Prostate gland (tissue), 2 donors: ENCODE measurements at regions not wholly inside any gene's neighbourhood (a gene's known extent, or its start where the extent isn't known, plus 50 kb on each side); places are given as distances from the start of the nearest gene placed in this dataset.

Experiments used
- DNase-seq: peaks from one replicate; pipeline ENCODE4 v3.0.0-alpha.2; 2019; ENCODE audit warnings: low spot score
- H3K27ac ChIP-seq, 2 donors: fragments of 200-600 bp; sonication (generic); 2 replicates each; pipeline ENCODE4 v1.5.1; 2017 to 2019
- H3K27me3 ChIP-seq: fragments of 200-600 bp; sonication (generic); replicated peaks from 2 replicates; pipeline ENCODE4 v1.5.1; 2019; ENCODE audit not compliant: insufficient read depth
- H3K36me3 ChIP-seq, 2 donors: fragments of 200-600 bp; sonication (generic); 1 replicate in 1 of 2; 2 replicates in 1 of 2; pipeline versions ENCODE4 v1.5.1 to v1.8.1; 2017 to 2019
- H3K4me1 ChIP-seq: fragments of 200-600 bp; sonication (generic); replicated peaks from 2 replicates; pipeline ENCODE4 v1.5.1; 2019
- H3K4me3 ChIP-seq, 2 donors: fragments of 200-600 bp; sonication (generic); 2 replicates each; pipeline ENCODE4 v1.5.1; 2017 to 2019
- H3K9me3 ChIP-seq: fragments of 200-600 bp; sonication (generic); 2 replicates; pipeline ENCODE4 v1.5.1; 2017
- CTCF ChIP-seq, 4 experiments: fragments of 200-600 bp in 2 of 4; fragments of 450-650 bp in 2 of 4; sonication (generic) in 2 of 4; IDR thresholded peaks; 1 replicate in 3 of 4; 2 replicates in 1 of 4; pipeline ENCODE4 v1.5.1; 2016 to 2019; ENCODE audit warnings: antibody characterized with exemption in 4 of 4, mild to moderate bottlenecking in 2 of 4, moderate library complexity in 2 of 4
- POLR2A ChIP-seq: fragments of 450-650 bp; IDR thresholded peaks from one replicate; pipeline ENCODE4 v1.6.1; 2016; ENCODE audit warnings: antibody characterized with exemption, mild to moderate bottlenecking
- POLR2AphosphoS5 ChIP-seq: sonication (generic); formaldehyde crosslinking; IDR thresholded peaks from one replicate; pipeline ENCODE4 v1.6.1; 2017; ENCODE audit warnings: antibody characterized with exemption
- WGBS: methylation state at CpG from one replicate; pipeline ENCODE4 v1.1.5; 2018; 5-methylcytosine and 5-hydroxymethylcytosine counted together
- intact Hi-C: fragments of 100-400 bp; cut with DNase I; formaldehyde crosslinking; loops from one replicate; pipeline ENCODE4 v1.14.2; 2022

- no peaks in the 10 kb centered on the region for H3K4me1 ChIP-seq
- H3K27me3 ChIP-seq = peaks cover 3% of the 10 kb centered on the region
- 60% methylated on average over 6 of the region's 6 CpGs for WGBS
- intact Hi-C loops = no loop called here
- no peak for TF ChIP-seq POLR2A
- no peak for TF ChIP-seq CTCF (IDR thresholded peaks at IDR 0.05)
- TF ChIP-seq POLR2AphosphoS5 = no peak
- no peak overlapping the region for H3K4me3 ChIP-seq
- no peak overlapping the region for H3K27ac ChIP-seq
- no peaks in the 10 kb centered on the region for H3K9me3 ChIP-seq
- no peak for DNase-seq
- H3K36me3 ChIP-seq = no peaks in the 10 kb centered on the region
These were observed 112.3 kb upstream of the CXCL14 start for GRCh38 chr5:135691044-135691443.

- WGBS = 77% methylated on average over 2 of the region's 2 CpGs
- Histone ChIP-seq H3K4me3 (no peak overlapping the region), H3K9me3 (no peaks in the 10 kb centered on the region), H3K27me3 (peaks cover 3% of the 10 kb centered on the region), H3K27ac (no peak overlapping the region), H3K4me1 (no peaks in the 10 kb centered on the region), H3K36me3 (no peaks in the 10 kb centered on the region)
- no peak for DNase-seq
- TF ChIP-seq CTCF (IDR thresholded peaks at IDR 0.05) (no peak), POLR2AphosphoS5 (no peak), POLR2A (no peak)
- intact Hi-C loops = no loop called here
These were observed 111.7 kb upstream of the CXCL14 start for GRCh38 chr5:135690466-135690865.

- WGBS = 85% methylated on average over 4 of the region's 4 CpGs
- Histone ChIP-seq H3K4me3 (no peak overlapping the region), H3K9me3 (no peaks in the 10 kb centered on the region), H3K36me3 (no peaks in the 10 kb centered on the region), H3K27ac (no peak overlapping the region), H3K27me3 (peaks cover 3% of the 10 kb centered on the region), H3K4me1 (no peaks in the 10 kb centered on the region)
- TF ChIP-seq POLR2AphosphoS5 = no peak
- no peak for TF ChIP-seq POLR2A
- TF ChIP-seq CTCF (IDR thresholded peaks at IDR 0.05) = no peak
- intact Hi-C loops = no loop called here
- DNase-seq = no peak
These were observed 110.7 kb upstream of the CXCL14 start for GRCh38 chr5:135689506-135689905.

DNA sequence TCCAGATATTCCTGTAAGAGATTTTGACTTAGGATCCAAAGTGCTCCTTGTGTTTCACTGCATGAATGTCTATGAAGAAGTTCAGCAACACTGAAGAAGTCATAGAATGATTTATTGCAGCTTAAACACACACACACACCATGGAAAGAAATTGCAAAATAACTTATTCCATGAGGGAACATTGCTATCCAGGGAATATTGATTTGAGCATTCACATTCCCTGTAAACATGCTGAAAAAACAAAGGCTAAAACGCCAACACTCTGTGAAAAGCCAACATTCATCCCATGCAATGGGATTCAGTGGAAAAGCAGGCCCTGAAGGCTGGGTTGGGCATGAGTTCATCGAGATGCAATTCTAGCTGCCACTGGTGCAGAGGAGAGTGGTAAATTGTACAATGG lies 109.6 kb upstream of the CXCL14 start:
- no peak for TF ChIP-seq POLR2AphosphoS5
- TF ChIP-seq POLR2A = no peak
- TF ChIP-seq CTCF (IDR thresholded peaks at IDR 0.05) = no peak
- Histone ChIP-seq H3K4me3 (no peak overlapping the region), H3K27ac (no peak overlapping the region), H3K9me3 (no peaks in the 10 kb centered on the region), H3K4me1 (no peaks in the 10 kb centered on the region), H3K27me3 (peaks cover 3% of the 10 kb centered on the region), H3K36me3 (no peaks in the 10 kb centered on the region)
- intact Hi-C loops = no loop called here
- WGBS = 94% methylated on average over 2 of the region's 2 CpGs
- no peak for DNase-seq

- Histone ChIP-seq H3K4me1 (no peaks in the 10 kb centered on the region), H3K9me3 (no peaks in the 10 kb centered on the region), H3K27ac (no peak overlapping the region), H3K27me3 (no peaks in the 10 kb centered on the region), H3K4me3 (no peak overlapping the region), H3K36me3 (no peaks in the 10 kb centered on the region)
- DNase-seq = no peak
- TF ChIP-seq POLR2AphosphoS5 (no peak), POLR2A (no peak), CTCF (IDR thresholded peaks at IDR 0.05) (no peak)
- intact Hi-C loops = no loop called here
These were observed 104.4 kb upstream of the CXCL14 start for GRCh38 chr5:135683189-135683588.
